ENCODE measurements at regions not wholly inside any gene's neighbourhood (a gene's known extent, or its start where the extent isn't known, plus 50 kb on each side); places are given as distances from the start of the nearest gene placed in this dataset.

DNA sequence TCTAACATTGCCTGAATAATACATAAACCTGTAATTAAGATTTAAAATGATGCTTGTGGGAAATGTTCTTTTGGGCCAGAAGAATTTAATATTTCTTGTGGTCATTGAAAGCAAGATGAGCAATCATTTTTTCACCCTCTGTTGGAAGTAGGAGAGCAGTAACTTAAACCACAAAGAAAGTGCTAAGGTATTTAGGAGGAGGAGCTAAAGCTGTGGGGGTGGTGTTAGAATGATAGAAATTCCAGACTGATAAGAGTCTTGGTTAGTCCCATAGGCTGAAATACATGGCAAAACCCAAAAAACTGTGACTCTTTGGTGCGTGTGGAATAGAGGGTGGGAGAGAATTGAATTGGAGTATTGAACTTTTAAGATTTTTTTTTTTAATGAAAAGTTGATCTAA lies 247.0 kb downstream of the YTHDC2 start:
- TF ChIP-seq, protein P1, sequence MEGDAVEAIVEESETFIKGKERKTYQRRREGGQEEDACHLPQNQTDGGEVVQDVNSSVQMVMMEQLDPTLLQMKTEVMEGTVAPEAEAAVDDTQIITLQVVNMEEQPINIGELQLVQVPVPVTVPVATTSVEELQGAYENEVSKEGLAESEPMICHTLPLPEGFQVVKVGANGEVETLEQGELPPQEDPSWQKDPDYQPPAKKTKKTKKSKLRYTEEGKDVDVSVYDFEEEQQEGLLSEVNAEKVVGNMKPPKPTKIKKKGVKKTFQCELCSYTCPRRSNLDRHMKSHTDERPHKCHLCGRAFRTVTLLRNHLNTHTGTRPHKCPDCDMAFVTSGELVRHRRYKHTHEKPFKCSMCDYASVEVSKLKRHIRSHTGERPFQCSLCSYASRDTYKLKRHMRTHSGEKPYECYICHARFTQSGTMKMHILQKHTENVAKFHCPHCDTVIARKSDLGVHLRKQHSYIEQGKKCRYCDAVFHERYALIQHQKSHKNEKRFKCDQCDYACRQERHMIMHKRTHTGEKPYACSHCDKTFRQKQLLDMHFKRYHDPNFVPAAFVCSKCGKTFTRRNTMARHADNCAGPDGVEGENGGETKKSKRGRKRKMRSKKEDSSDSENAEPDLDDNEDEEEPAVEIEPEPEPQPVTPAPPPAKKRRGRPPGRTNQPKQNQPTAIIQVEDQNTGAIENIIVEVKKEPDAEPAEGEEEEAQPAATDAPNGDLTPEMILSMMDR (IDR thresholded peaks at IDR 0.05): no peak
- TF ChIP-seq POLR2A (IDR thresholded peaks at IDR 0.05) (no peak), EP300 (IDR thresholded peaks at IDR 0.05) (no peak)

Data from tibial nerve (tissue), 4 donors.